ENCODE measurements at regions not wholly inside any gene's neighbourhood (a gene's known extent, or its start where the extent isn't known, plus 50 kb on each side); places are given as distances from the start of the nearest gene placed in this dataset.

GRCh38 chr13:27005976-27006518, 165.6 kb downstream of the USP12 start:
- no peak for DNase-seq (ENCODE audit: low read depth)
- no peak overlapping the region for H3K4me3 ChIP-seq (ENCODE audit: control insufficient read depth, low read depth, low read length)
- TF ChIP-seq, protein P1, sequence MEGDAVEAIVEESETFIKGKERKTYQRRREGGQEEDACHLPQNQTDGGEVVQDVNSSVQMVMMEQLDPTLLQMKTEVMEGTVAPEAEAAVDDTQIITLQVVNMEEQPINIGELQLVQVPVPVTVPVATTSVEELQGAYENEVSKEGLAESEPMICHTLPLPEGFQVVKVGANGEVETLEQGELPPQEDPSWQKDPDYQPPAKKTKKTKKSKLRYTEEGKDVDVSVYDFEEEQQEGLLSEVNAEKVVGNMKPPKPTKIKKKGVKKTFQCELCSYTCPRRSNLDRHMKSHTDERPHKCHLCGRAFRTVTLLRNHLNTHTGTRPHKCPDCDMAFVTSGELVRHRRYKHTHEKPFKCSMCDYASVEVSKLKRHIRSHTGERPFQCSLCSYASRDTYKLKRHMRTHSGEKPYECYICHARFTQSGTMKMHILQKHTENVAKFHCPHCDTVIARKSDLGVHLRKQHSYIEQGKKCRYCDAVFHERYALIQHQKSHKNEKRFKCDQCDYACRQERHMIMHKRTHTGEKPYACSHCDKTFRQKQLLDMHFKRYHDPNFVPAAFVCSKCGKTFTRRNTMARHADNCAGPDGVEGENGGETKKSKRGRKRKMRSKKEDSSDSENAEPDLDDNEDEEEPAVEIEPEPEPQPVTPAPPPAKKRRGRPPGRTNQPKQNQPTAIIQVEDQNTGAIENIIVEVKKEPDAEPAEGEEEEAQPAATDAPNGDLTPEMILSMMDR (conservative IDR thresholded peaks at IDR 0.05; ENCODE audit: control insufficient read depth, insufficient read depth, low read depth, low read length), result no peak

DNA sequence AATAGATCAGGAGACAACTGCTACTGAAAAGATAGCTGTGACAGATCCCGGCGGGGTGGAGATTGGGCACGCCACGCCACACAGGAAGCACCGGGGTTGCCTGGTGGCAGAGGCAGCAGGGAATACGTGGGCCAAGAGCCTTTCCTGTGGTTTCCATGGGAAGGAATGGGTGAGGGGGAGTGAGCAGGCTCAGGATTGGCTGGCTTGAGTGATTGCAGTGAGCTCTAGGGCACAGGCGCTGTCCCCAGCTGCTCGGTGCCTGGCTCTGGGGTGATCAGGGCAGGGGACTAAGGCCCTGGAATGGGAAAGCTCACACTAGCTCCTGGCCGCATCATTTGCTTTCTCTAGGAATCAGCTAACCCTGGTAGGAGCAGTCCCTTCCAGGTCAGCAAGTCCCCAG, 166.1 kb downstream of the USP12 start:
- DNase-seq (ENCODE audit: low read depth), result no peak
- TF ChIP-seq, protein P1 (conservative IDR thresholded peaks at IDR 0.05; ENCODE audit: control insufficient read depth, insufficient read depth, low read depth, low read length), result no peak
- no peak overlapping the region for H3K4me3 ChIP-seq (ENCODE audit: control insufficient read depth, low read depth, low read length)

DNA sequence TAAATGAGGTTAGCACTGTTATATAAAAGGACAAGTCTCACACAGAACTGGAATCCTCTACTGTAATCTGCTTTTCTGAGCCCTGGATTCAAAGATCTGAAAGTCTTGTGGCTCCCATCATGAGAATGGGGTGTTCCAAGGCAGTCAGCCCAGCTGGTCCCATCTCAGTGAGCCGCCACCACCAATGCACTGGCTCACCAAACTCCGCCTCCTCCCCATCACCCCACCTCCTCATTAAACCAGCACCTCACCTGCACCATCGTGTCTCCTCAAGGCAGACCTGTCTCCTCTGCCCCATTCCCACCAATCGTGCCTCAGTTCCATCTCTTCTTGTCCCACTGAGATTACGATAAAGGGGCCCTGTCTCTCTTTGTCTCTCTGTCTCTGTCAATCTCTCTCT, 166.7 kb downstream of the USP12 start:
- DNase-seq (ENCODE audit: low read depth), result no peak
- no peak overlapping the region for H3K4me3 ChIP-seq (ENCODE audit: control insufficient read depth, low read depth, low read length)
- TF ChIP-seq, protein P1 (conservative IDR thresholded peaks at IDR 0.05; ENCODE audit: control insufficient read depth, insufficient read depth, low read depth, low read length), result no peak

- no peak overlapping the region for H3K4me3 ChIP-seq (ENCODE audit: control insufficient read depth, low read depth, low read length)
- TF ChIP-seq, protein P1 (conservative IDR thresholded peaks at IDR 0.05; ENCODE audit: control insufficient read depth, insufficient read depth, low read depth, low read length), result no peak
- no peak for DNase-seq (ENCODE audit: low read depth)
Observed at GRCh38 chr13:27004326-27004725, 167.3 kb downstream of the USP12 start.

GRCh38 chr13:27001705-27002104, 169.9 kb downstream of the USP12 start:
- no peak overlapping the region for H3K4me3 ChIP-seq (ENCODE audit: control insufficient read depth, low read depth, low read length)
- TF ChIP-seq, protein P1 (conservative IDR thresholded peaks at IDR 0.05; ENCODE audit: control insufficient read depth, insufficient read depth, low read depth, low read length), result no peak
- DNase-seq (ENCODE audit: low read depth), result no peak

GRCh38 chr13:27000686-27001085, 170.9 kb downstream of the USP12 start:
- DNase-seq (ENCODE audit: low read depth), result no peak
- TF ChIP-seq, protein P1 (conservative IDR thresholded peaks at IDR 0.05; ENCODE audit: control insufficient read depth, insufficient read depth, low read depth, low read length), result no peak
- no peak overlapping the region for H3K4me3 ChIP-seq (ENCODE audit: control insufficient read depth, low read depth, low read length)

- no peak overlapping the region for H3K4me3 ChIP-seq (ENCODE audit: control insufficient read depth, low read depth, low read length)
- no peak for DNase-seq (ENCODE audit: low read depth)
- TF ChIP-seq, protein P1 (conservative IDR thresholded peaks at IDR 0.05; ENCODE audit: control insufficient read depth, insufficient read depth, low read depth, low read length), result no peak
Observed at GRCh38 chr13:26999499-26999898, 172.1 kb downstream of the USP12 start.
